IPS-18c (cell line): ENCODE measurements at regions not wholly inside any gene's neighbourhood (a gene's known extent, or its start where the extent isn't known, plus 50 kb on each side); places are given as distances from the start of the nearest gene placed in this dataset.

ENCODE experiments used
- H3K4me3 ChIP-seq: 2 replicates; pipeline ENCODE4 v1.7.0; 2013; ENCODE audit warnings: low read depth, mild to moderate bottlenecking, low read length, moderate library complexity; ENCODE audit not compliant: insufficient read depth
- H3K9me3 ChIP-seq: one replicate; pipeline ENCODE4 v1.6.1; 2013; ENCODE audit warnings: mild to moderate bottlenecking, low read length, moderate library complexity; ENCODE audit not compliant: control insufficient read depth, insufficient read depth

DNA sequence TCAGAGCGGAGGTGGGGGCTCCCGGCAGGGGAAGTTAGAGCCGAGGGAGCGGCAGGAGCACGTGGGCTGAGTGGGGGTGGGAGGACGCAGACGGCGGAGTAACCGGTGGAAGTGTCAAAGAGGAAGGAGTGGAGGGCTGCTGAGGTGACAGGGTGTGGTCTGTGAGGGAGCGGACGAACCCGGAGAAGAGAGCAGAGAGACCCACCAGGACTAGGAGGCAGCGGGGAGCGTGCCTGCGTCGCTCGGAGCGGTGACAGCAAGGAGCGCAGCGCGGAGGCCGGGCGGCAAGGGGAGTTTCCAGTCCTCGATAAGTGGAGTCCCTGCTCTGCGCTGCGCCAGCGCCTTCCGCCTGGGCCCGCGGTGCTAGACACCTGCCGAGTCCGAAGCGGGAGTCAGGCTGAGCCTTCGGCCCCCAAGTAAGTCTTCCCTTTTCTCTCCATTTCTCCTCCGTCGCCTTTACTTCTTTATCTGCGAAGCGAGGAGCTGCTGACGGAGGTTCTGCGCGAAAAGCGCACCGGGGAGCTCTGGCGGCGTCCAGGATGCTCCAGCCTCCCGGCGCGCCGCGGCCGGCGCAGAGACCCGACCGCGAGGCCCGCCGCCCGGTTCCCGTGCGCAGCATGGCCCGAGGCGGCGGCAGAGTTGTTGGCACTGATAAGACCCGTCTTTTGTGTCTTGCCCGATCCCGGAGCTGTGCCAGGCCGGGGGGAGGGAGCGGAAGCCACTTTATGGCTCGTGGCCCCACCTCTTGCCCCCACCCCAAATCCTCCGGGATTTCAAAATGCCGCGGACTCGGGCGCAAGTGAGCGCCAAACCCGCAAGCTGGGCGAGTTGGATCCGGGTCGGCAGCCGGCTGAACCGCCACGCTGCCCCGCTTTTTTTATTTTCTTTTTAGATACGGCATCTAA lies 533.0 kb upstream of the SEMA6D start:
- H3K9me3 ChIP-seq = no peaks in the 10 kb centered on the region
- H3K4me3 ChIP-seq = peak overlapping the region; percentile 61

DNA sequence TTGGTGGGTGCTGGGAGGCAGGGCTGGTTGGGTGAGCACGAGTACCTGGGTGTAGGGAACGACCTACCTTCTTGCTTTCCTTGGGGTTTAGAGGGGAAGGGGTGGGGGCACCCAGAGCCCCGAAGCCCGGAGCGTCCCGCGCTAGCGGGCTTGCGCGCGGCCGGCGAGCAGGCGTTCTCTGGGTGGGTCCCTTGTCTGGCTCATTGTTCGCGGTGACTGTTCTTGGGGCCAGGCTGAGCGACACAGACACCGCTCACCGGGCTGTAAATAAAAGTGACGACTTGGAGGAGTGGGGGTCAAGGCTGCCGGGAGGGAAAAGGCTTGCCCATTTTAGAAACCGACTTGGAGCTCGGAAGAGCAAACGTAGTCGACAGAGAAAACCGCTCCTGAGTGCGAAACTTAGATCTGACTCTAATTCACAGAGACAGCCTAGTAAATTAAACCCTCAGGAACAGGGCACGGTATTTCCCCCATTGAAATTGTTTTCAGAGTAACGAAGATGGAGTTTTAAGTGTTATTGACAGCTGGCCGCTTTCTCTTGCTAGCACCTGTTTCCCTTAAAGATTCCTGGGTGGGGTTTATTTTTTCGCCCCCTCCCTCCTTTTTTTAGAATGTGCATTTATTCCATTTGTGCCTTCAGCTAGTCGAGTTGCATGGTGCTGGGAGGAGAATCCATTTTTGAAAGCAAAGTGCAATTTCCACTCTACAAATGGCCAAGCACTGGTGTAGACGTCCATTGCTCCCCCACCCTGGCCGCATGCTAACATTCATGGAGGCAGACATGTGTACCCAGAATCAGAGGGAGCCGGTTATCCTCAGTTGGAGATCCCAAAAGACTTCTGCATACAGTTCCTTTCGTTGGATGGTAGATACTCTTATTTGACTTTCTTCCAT lies 532.1 kb upstream of the SEMA6D start:
- Histone ChIP-seq H3K9me3 (no peaks in the 10 kb centered on the region), H3K4me3 (peak overlapping the region; percentile 61)

DNA sequence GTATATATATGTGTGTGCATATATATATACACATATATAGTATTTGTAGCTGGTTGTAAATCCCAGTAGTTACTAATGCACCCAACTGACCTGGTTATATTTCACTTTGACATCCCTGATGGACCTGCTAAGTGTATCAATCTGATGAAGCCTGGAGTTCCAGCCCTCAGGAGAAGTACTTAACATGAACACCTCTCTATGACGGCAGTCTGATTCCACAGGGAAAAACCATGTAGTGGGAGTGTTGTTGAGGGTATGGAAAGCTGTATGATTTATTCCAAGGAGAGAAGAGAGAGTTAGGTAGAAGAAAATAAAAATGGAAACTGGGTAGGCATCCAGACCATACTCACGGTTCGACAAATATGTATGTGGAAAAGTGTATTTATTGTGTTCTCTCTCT lies 531.2 kb upstream of the SEMA6D start:
- no peaks in the 10 kb centered on the region for H3K9me3 ChIP-seq
- H3K4me3 ChIP-seq = no peak overlapping the region

DNA sequence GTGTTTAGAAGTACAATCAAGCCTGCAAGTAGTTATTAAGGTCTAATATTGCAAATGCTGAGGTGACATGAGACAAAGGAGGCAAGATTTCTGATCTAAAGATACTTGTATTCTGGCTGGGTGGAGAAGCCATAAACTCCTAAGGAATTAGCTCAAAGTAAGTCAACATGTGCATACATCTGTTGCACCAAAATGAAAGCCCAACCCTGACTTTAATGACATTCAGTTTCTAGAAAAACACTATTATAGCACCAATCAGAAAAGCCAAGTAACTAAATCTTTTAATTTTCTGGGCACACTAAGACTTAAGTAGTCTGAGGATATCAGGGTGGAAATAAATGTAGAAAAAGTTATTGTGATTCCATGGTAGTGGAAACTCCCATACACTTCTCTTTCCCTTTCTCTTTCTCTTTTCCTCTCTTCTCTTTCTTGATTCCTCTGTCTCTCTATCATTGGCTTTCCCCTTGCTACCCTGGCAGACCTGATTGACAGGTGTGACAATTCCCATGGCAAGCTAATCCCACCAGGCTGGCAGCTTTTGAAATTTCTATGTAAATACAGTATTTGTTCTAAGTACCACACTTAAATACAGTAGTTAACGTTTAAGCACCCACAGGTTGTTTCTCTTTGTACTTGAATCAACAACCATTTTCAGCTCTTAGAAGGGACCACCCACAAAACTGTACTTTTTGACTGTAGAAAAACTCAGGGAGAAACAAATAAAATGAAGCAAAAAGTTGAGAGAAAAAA lies 528.4 kb upstream of the SEMA6D start:
- Histone ChIP-seq H3K4me3 (no peak overlapping the region), H3K9me3 (no peaks in the 10 kb centered on the region)

DNA sequence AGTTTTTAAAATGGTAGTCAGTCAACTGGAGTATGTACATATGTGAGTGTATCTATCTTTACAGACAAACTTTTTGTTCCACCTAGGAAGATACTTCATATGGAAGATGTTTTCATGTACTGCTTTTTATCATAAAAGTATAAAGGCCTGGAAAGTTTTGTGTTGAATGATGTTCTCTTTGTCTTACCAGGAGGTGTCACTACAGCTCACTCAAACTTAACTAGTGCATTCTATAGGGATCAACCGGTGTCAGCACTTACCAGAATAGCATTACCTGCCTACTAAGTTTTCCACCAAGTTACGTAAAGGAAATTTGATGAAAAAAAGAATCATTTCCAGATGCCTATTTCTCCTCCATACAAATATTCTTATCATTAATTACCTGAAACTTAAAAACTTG lies 522.6 kb upstream of the SEMA6D start:
- no peak overlapping the region for H3K4me3 ChIP-seq
- no peaks in the 10 kb centered on the region for H3K9me3 ChIP-seq

DNA sequence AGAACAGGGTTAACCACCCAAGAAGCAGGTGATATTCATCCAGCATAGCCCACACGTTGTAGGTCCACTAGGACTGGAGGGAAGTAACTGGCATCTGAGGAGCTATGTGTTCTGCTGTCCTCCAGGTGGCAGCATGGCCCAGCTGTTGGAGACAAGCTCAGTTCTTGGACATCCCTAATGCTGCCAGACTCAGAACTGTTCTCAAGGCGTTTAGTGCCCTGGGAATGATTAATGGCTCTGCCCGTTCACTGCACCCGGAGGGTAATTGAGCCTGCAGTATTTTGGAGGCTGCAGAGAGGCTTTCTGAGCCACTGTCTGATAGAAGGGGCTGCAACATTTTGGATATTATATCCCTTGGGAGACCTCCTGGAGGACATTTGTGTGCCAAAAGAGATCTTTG lies 521.3 kb upstream of the SEMA6D start:
- H3K9me3 ChIP-seq = no peaks in the 10 kb centered on the region
- H3K4me3 ChIP-seq = no peak overlapping the region

DNA sequence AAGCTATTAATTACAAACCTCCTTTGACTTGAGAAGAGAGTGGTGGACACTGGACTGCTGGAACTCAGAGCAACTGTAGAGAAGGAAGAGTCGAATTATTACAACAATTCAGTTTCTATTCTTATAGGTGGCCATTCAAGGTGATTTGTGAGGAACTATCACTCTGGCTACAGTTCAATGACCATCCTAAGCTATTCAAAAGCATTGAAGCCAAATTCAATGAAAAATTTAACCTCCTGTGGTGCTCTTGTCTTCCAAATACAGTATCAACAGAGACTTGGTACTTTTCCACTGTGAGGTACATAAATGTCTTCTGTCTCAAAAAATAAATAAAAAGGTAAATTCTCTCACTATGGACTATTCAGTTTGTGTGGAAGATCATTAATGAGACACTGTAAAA lies 513.3 kb upstream of the SEMA6D start:
- Histone ChIP-seq H3K4me3 (no peak overlapping the region), H3K9me3 (no peaks in the 10 kb centered on the region)

DNA sequence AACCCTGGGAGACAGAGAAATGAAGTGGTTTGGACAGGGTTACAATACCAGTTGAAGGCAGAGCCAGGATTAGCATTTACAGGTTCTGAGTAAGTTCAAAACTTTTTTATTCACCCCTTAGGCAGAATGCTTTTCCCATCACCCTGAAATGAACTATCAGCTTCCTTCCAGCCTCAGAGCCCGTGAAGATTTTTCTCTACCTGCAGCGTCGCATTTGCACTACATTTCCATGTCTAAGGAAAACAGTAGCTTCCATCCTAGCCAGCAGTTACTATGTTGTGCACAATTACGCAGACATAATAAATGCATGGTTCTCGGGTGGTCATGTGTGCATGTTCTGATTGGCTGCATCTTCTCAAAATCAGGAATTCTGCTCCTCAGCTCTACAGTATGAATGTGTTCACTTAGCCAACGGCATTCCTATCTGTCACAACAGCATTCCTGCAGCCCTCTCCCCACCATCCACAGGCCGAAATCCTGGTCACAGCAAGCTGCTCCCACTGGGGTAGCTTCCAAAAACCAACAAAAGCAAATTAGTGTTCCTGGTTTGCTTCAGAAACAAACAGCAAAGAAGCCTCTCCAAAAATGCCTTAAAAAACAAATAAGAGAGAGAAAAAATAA lies 510.8 kb upstream of the SEMA6D start:
- Histone ChIP-seq H3K9me3 (no peaks in the 10 kb centered on the region), H3K4me3 (no peak overlapping the region)

DNA sequence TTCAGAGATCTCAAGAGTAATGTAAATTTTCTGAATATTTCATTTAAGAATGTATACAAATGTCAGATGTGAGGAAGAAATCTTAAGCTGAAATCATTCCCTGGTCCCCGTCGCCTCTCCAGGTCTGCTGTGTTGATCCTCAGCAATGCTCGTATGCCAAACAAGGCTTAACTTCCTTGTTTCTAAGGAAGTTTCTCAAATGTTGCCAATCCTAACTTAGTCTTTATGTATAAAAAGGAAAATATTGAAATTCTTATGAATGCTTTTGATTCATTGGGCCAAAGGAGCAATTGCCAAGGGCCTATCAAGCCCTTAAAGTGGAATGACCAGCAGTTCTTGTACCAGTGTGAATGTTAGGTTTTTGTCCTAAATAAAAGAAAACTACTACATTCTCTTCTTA lies 507.7 kb upstream of the SEMA6D start:
- Histone ChIP-seq H3K9me3 (no peaks in the 10 kb centered on the region), H3K4me3 (no peak overlapping the region)

DNA sequence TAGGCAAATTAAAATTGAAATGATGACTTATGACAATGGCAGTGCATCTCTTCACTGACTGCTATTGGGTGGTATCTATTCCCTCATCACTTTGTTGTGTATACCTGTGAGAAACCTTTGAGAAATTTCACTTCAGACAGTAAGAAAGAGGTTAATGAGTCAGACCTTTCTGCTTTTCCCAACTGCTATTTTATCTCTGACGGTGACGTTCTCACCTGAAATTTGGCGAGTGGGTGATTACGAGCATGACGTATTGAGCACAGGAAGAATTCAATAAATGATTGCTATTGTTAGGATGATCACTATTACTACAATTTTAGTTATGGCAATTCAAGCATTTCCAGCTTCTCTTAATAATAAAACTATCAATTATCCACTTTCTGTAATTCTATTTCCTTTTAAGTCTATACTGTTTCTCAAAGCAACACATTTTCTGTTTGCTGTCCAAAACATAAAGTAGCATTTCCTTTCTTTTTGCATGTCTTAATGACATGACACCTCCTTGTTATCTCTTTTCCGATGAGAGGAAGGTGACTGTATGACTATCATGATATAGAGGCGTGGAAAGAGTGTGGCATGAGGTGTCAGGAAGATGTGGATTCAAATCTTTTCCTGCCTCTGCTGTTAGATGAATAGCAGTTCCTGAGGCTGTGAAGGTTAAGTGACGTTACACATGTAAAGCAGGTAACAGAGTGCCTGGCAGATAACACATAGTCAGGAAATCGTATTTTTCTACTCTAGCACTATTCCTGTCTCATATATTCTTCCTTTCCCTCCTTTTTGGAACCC lies 504.9 kb upstream of the SEMA6D start:
- no peak overlapping the region for H3K4me3 ChIP-seq
- no peaks in the 10 kb centered on the region for H3K9me3 ChIP-seq

DNA sequence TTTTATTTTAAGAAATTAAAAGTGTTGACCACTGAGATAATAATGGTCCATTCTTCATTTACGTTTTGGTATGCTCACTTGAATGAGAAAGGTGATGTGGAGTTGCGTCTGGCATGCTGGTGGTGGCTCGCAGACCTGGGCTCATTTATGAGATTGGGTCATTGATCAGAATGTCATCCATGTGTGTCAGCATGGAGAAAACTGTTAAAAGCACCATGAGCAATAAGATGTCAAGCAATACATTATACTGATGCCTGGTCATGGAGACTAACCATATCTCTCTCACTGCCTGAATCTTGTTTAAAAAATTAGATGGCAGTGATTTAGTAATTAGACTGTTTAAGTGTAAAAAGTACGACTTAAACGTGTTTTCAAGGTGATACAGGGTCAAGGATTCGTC lies 503.4 kb upstream of the SEMA6D start:
- Histone ChIP-seq H3K9me3 (no peaks in the 10 kb centered on the region), H3K4me3 (no peak overlapping the region)

DNA sequence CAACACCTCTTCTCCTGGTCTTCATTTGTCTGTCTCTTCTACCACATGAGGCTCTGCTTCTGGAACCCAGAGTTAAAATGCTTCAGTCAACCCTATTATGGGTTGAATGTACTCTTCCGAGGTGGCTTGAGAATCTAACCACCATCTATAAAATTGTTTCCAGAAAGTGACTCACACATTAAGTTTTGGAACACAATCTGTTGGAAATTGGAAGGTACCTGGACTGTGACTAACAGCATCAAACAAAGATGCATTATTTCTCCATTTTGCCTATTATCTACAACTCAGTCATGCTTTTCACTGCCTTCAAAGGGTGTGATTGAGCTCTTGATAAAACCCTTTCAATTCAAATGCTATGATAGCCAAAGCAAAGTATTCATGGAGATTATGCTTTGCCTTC lies 499.0 kb upstream of the SEMA6D start:
- H3K9me3 ChIP-seq = no peaks in the 10 kb centered on the region
- no peak overlapping the region for H3K4me3 ChIP-seq

DNA sequence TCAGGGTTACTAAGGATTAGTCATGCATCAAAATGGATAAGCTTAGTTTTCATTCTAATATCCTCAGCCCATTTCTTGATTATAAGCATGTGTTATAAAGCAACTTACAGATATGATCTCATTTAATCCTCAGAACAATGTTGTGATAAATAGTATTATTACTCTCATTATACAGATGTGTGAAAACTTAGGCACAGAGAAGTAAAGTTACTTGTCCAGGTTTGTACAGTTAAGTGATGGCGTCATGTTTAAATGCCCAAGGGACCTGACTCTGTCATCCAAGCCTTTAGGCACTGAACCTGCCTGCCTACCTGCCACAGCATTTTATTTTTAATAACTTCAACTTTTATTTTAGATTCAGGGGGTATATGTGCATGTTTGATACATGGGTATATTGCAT lies 472.9 kb upstream of the SEMA6D start:
- peaks cover 3% of the 10 kb centered on the region for H3K9me3 ChIP-seq
- no peak overlapping the region for H3K4me3 ChIP-seq

DNA sequence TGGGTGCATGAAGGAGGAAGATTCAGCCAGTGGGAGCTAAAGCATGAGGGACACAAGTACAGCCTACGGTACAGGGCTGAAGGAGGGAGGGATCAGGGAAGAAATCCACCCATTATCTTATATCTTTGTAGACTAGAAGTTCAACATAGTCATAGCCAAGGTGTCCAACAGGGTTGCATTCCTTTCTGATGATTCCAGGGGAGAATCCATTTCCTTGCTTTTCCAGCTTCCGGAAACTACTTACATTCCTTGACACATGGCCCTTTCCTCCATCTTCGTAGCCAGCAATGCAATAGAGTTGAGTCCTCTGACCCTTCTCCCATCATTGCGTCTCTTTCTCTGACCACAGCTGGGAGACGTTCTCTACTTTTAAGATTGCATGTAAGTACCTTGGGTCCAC lies 471.0 kb upstream of the SEMA6D start:
- Histone ChIP-seq H3K9me3 (peaks cover 3% of the 10 kb centered on the region), H3K4me3 (no peak overlapping the region)

DNA sequence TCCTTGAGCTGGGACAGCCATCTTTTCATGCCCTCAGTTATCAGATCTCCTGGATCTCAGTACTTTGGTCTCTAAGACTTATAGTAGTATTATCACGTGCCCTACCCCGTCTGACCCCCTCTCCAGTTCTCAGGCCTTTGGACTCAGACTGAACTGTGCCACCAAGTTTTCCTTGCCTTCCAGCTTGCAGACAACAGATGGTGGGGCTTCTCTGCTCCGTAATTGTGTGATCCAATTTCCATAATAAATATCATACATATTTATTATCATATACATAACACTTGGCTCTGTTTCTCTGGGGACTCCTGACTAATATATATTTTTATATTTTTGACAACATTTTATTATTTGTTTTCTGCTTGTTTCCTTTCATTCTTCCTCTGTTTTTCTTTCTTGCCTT lies 458.8 kb upstream of the SEMA6D start:
- no peaks in the 10 kb centered on the region for H3K9me3 ChIP-seq
- H3K4me3 ChIP-seq = no peak overlapping the region

DNA sequence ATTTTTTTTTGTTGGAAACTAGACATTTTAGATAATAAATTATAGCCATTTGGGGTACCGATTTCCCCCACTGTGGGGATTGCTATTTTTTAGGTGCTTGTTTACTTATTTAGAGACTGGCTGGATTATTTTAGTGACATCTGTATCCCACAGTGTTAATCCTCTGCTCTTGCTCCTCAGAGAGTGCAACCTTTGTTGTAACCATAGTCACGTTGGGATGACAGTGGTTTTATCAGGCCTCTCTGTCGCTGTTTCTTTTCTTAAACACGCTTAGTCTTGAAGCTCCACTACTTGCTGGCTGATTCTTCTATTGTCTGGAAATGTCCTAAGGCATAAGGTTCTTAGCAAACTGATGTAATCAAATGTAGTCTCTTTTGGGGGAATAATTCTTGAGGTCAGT lies 451.6 kb upstream of the SEMA6D start:
- Histone ChIP-seq H3K4me3 (no peak overlapping the region), H3K9me3 (no peaks in the 10 kb centered on the region)
